H1 (cell line): ENCODE measurements at regions not wholly inside any gene's neighbourhood (a gene's known extent, or its start where the extent isn't known, plus 50 kb on each side); places are given as distances from the start of the nearest gene placed in this dataset.

Experiments used
- CTCF ChIA-PET: fragments of 300-600 bp; sonication (Branson Sonifier 250); formaldehyde crosslinking; loops from one replicate; lab custom pipeline; 2021; ENCODE audit not compliant: partially characterized antibody; lab: Charles Lee
- POLR2A ChIA-PET: fragments of 300-600 bp; sonication (Branson Sonifier 250); formaldehyde crosslinking; loops from one replicate; lab custom pipeline; 2021; ENCODE audit warnings: inconsistent platforms; ENCODE audit not compliant: partially characterized antibody; lab: Charles Lee
- DNase-seq, 2 experiments: peaks; one replicate each; pipeline versions ENCODE4 v3.0.0 to v3.0.0-alpha.2; 2010 to 2022; ENCODE audit warnings: low spot score in 2 of 2, low read depth in 1 of 2, mixed read lengths in 1 of 2
- FAIRE-seq: peaks from 2 replicates; lab custom pipeline; 2011; peaks lifted over from hg19 to GRCh38; lab: Jason Lieb, UNC
- H2AFZ ChIP-seq: 2 replicates; pipeline ENCODE4 v1.8.1; 2012; ENCODE audit warnings: low read length, inconsistent platforms
- H2AK5ac ChIP-seq: 2 replicates; pipeline ENCODE4 v1.6.1; 2013; ENCODE audit warnings: low read depth, low read length
- H2BK120ac ChIP-seq: replicated peaks from 2 replicates; pipeline ENCODE3; 2013; ENCODE audit warnings: low read depth, low read length, inconsistent platforms
- H2BK12ac ChIP-seq: 2 replicates; pipeline ENCODE4 v1.6.1; 2013; ENCODE audit warnings: low read depth, low read length
- H2BK15ac ChIP-seq: 2 replicates; pipeline ENCODE4 v1.6.1; 2013; ENCODE audit warnings: low read length
- H2BK20ac ChIP-seq: 2 replicates; pipeline ENCODE4 v1.6.1; 2013; ENCODE audit warnings: low read length
- H2BK5ac ChIP-seq: 2 replicates; pipeline ENCODE4 v1.6.1; 2013; ENCODE audit warnings: low read depth, low read length
- H3K14ac ChIP-seq: 2 replicates; pipeline ENCODE4 v1.6.1; 2013; ENCODE audit warnings: inconsistent platforms; ENCODE audit not compliant: insufficient read length
- H3K18ac ChIP-seq: 2 replicates; pipeline ENCODE4 v1.6.1; 2013; ENCODE audit warnings: low read length; ENCODE audit errors: extremely low read depth
- H3K23ac ChIP-seq: 2 replicates; pipeline ENCODE4 v1.6.1; 2013; ENCODE audit warnings: inconsistent platforms; ENCODE audit not compliant: insufficient read length
- H3K23me2 ChIP-seq: 2 replicates; pipeline ENCODE4 v1.6.1; 2013; ENCODE audit warnings: low read depth, low read length
- H3K27ac ChIP-seq: 2 replicates; pipeline ENCODE4 v1.6.1; 2011; ENCODE audit warnings: low read depth, low read length, inconsistent platforms
- H3K27me3 ChIP-seq, 4 experiments: replicated peaks in 1 of 4; 1 replicate in 1 of 4; 2 replicates in 3 of 4; pipeline versions ENCODE4 v1.6.1 to v1.8.1; 2011 to 2013; ENCODE audit warnings: low read length in 3 of 4, mild to moderate bottlenecking in 3 of 4, inconsistent platforms in 2 of 4, mixed read lengths in 2 of 4, moderate library complexity in 1 of 4; ENCODE audit not compliant: control insufficient read depth in 3 of 4, insufficient read depth in 3 of 4; ENCODE audit errors: extremely low read depth in 1 of 4
- H3K36me3 ChIP-seq, 4 experiments: 2 replicates each; pipeline versions ENCODE4 v1.6.1 to v1.8.1; 2011 to 2013; ENCODE audit warnings: mild to moderate bottlenecking in 4 of 4, low read length in 3 of 4, moderate library complexity in 2 of 4, control low read depth in 1 of 4, inconsistent platforms in 1 of 4; ENCODE audit not compliant: insufficient read depth in 4 of 4, control insufficient read depth in 2 of 4
- H3K4ac ChIP-seq: replicated peaks from 2 replicates; pipeline ENCODE3; 2013; ENCODE audit warnings: low read length, low read depth, mixed read lengths, inconsistent platforms; ENCODE audit not compliant: insufficient read length
- H3K4me1 ChIP-seq, 4 experiments: replicated peaks in 1 of 4; 1 replicate in 1 of 4; 2 replicates in 3 of 4; pipeline versions ENCODE4 v1.6.1 to v1.8.1; 2011 to 2013; ENCODE audit warnings: low read length in 3 of 4, inconsistent platforms in 2 of 4, mixed read lengths in 1 of 4; ENCODE audit not compliant: insufficient read depth in 4 of 4, control insufficient read depth in 3 of 4
- H3K4me2 ChIP-seq, 2 experiments: 2 replicates each; pipeline versions ENCODE4 v1.6.1 to v1.8.1; 2011 to 2013; ENCODE audit warnings: low read depth in 2 of 2, low read length in 2 of 2, control low read depth in 1 of 2, inconsistent platforms in 1 of 2, mild to moderate bottlenecking in 1 of 2; ENCODE audit not compliant: insufficient read depth in 1 of 2
- H3K4me3 ChIP-seq, 4 experiments: fragments of 200-600, 300-600 bp in 1 of 4; sonication (generic), shearing (Covaris generic), sonication (Bioruptor Twin) in 1 of 4; 2 replicates each; pipeline versions ENCODE4 v1.5.1 to v1.8.1; 2011 to 2016; ENCODE audit warnings: low read length in 4 of 4, low read depth in 3 of 4, control low read depth in 2 of 4, inconsistent platforms in 2 of 4, mild to moderate bottlenecking in 2 of 4, mixed read lengths in 1 of 4, moderate library complexity in 1 of 4; ENCODE audit not compliant: insufficient read depth in 2 of 4; ENCODE audit errors: extremely low read depth in 1 of 4
- H3K56ac ChIP-seq: replicated peaks from 2 replicates; pipeline ENCODE3; 2013; ENCODE audit warnings: low read depth, mild to moderate bottlenecking, mixed read lengths, low read length, inconsistent platforms; ENCODE audit not compliant: insufficient read length
- H3K79me1 ChIP-seq: 2 replicates; pipeline ENCODE4 v1.6.1; 2013; ENCODE audit warnings: low read depth, low read length, control low read depth
- H3K79me2 ChIP-seq, 2 experiments: 2 replicates each; pipeline versions ENCODE4 v1.6.1 to v1.8.1; 2012 to 2013; ENCODE audit warnings: low read length in 2 of 2, mild to moderate bottlenecking in 2 of 2, inconsistent platforms in 1 of 2; ENCODE audit not compliant: insufficient read depth in 2 of 2, control insufficient read depth in 1 of 2
- H3K9ac ChIP-seq, 4 experiments: replicated peaks in 1 of 4; 1 replicate in 1 of 4; 2 replicates in 3 of 4; pipeline versions ENCODE4 v1.6.1 to v1.8.1; 2011 to 2013; ENCODE audit warnings: low read depth in 3 of 4, low read length in 3 of 4, control low read depth in 2 of 4, mild to moderate bottlenecking in 2 of 4, moderate library complexity in 2 of 4, inconsistent platforms in 1 of 4; ENCODE audit errors: extremely low read depth in 1 of 4
- H3K9me3 ChIP-seq, 2 experiments: 2 replicates each; pipeline versions ENCODE4 v1.6.1 to v1.8.1; 2012 to 2013; ENCODE audit warnings: mild to moderate bottlenecking in 2 of 2, moderate library complexity in 2 of 2, control low read depth in 1 of 2, inconsistent platforms in 1 of 2, low read depth in 1 of 2, low read length in 1 of 2, mixed read lengths in 1 of 2; ENCODE audit not compliant: insufficient read depth in 2 of 2
- H4K20me1 ChIP-seq, 2 experiments: replicated peaks in 1 of 2; 2 replicates each; pipeline versions ENCODE3 to v1.8.1; 2011 to 2013; ENCODE audit warnings: inconsistent platforms in 2 of 2, low read length in 2 of 2, mild to moderate bottlenecking in 1 of 2; ENCODE audit not compliant: insufficient read depth in 2 of 2, control insufficient read depth in 1 of 2
- H4K5ac ChIP-seq: 2 replicates; pipeline ENCODE4 v1.6.1; 2013; ENCODE audit warnings: low read length, low read depth, mixed read lengths, inconsistent platforms; ENCODE audit not compliant: insufficient read length
- H4K8ac ChIP-seq: 2 replicates; pipeline ENCODE4 v1.8.0; 2013; ENCODE audit warnings: mild to moderate bottlenecking, moderate library complexity, low read length, inconsistent platforms; ENCODE audit not compliant: insufficient read depth; ENCODE audit errors: extremely low read depth
- H4K91ac ChIP-seq: replicated peaks from 2 replicates; pipeline ENCODE3; 2013; ENCODE audit warnings: low read length, mixed read lengths, inconsistent platforms; ENCODE audit not compliant: insufficient read length
- CBX5 ChIP-seq: fragments of 300-800, 300-1000 bp; sonication (generic); IDR thresholded peaks from 2 replicates; pipeline ENCODE4 v1.7.1; 2016; ENCODE audit warnings: antibody characterized with exemption, low read length, low read depth
- CBX8 ChIP-seq: fragments of 300-800, 300-1000 bp; sonication (generic); IDR thresholded peaks from 2 replicates; pipeline ENCODE4 v1.7.1; 2016; ENCODE audit warnings: low read depth, low read length, borderline replicate concordance
- CEBPB ChIP-seq: IDR thresholded peaks from 2 replicates; pipeline ENCODE4 v1.6.1; 2012; ENCODE audit warnings: low read depth, low read length
- EGR1 ChIP-seq: IDR thresholded peaks from 2 replicates; pipeline ENCODE4 v1.6.1; 2011; ENCODE audit warnings: low read depth, low read length, borderline replicate concordance
- EP300 ChIP-seq, 2 experiments: IDR thresholded peaks; 1 replicate in 1 of 2; 2 replicates in 1 of 2; pipeline ENCODE4 v1.6.1; 2011 to 2012; ENCODE audit warnings: low read depth in 2 of 2, low read length in 2 of 2, mild to moderate bottlenecking in 2 of 2, borderline replicate concordance in 1 of 2, inconsistent platforms in 1 of 2, moderate library complexity in 1 of 2
- EZH2 ChIP-seq: fragments of 200-600 bp; sonication (generic); IDR thresholded peaks from 2 replicates; pipeline ENCODE4 v1.7.1; 2012; ENCODE audit warnings: low read depth, mild to moderate bottlenecking, moderate library complexity, low read length, inconsistent platforms; ENCODE audit not compliant: severe bottlenecking
- FOSL1 ChIP-seq: IDR thresholded peaks from 2 replicates; pipeline ENCODE4 v1.6.1; 2011; ENCODE audit warnings: mild to moderate bottlenecking, low read depth, low read length, moderate library complexity; ENCODE audit not compliant: insufficient read depth
- KDM5A ChIP-seq: fragments of 200-600 bp; IDR thresholded peaks from 2 replicates; pipeline ENCODE4 v1.7.1; 2012; ENCODE audit warnings: mild to moderate bottlenecking, low read length, inconsistent platforms, mixed read lengths
- NRF1 ChIP-seq: IDR thresholded peaks from 2 replicates; pipeline ENCODE4 v1.6.1; 2011; ENCODE audit warnings: mild to moderate bottlenecking, low read depth, low read length, improper control_type of control experiment
- POLR2AphosphoS5 ChIP-seq: IDR thresholded peaks from 2 replicates; pipeline ENCODE4 v1.6.1; 2011; ENCODE audit warnings: low read depth, low read length
- RAD21 ChIP-seq, 2 experiments: IDR thresholded peaks in 1 of 2; conservative IDR thresholded peaks in 1 of 2; 2 replicates each; pipeline ENCODE4 v1.6.1; 2011; ENCODE audit warnings: low read depth in 2 of 2, low read length in 2 of 2, improper control_type of control experiment in 1 of 2, inconsistent platforms in 1 of 2, mild to moderate bottlenecking in 1 of 2, moderate library complexity in 1 of 2
- TAF7 ChIP-seq: optimal IDR thresholded peaks from 2 replicates; pipeline ENCODE3; 2011; ENCODE audit warnings: low read depth, mild to moderate bottlenecking, inconsistent platforms, low read length, moderate library complexity, borderline replicate concordance
- TEAD4 ChIP-seq: IDR thresholded peaks from 2 replicates; pipeline ENCODE4 v1.6.1; 2012; ENCODE audit warnings: low read depth, low read length, inconsistent platforms, mixed read lengths
- WGBS, 2 experiments: shearing (Covaris generic) in 1 of 2; methylation state at CpG; one replicate each; pipeline versions ENCODE4 v1.1.6 to v1.1.7; 2013 to 2015; ENCODE audit warnings: low lambda C conversion rate in 2 of 2, mixed read lengths in 2 of 2, inconsistent platforms in 1 of 2, low coverage in 1 of 2, missing lambda C conversion rate in 1 of 2; ENCODE audit not compliant: insufficient replicate concordance in 2 of 2, insufficient coverage in 1 of 2, insufficient read length in 1 of 2; ENCODE audit errors: extremely low coverage in 1 of 2, missing lambda C conversion rate in 1 of 2; 5-methylcytosine and 5-hydroxymethylcytosine counted together
- TF ChIP-seq, protein P1 (sequence below): IDR thresholded peaks from 2 replicates; pipeline ENCODE4 v1.6.1; 2011; ENCODE audit warnings: low read depth, mild to moderate bottlenecking, low read length; ENCODE audit not compliant: insufficient read depth

DNA sequence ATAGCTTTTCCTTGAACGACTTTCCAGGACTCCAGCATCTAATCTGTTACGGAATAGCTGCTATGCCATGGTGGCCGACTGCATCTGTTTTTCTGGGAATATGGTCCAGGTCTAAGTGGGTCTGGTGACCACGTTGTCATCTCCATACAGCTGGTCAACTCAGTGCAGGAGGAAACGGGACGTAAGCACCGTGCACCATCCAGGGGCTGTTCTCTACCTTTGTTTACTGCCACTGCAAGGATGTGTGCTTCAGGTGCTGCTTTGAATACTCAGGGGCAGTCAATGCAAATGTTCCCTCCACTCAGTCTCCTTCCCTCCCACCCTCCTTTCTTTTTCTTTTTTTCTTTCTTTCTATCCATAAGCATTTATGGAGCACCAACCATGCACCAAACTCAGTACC is 648.2 kb downstream of the VRK1 start:
- 96% methylated on average over 7 of the region's 7 CpGs; no CpG with 5 or more reads in 1 of the 2 experiments for WGBS, 2 experiments
- Histone ChIP-seq H3K23me2 (no peaks in the 10 kb centered on the region), H3K4me2 (no peak overlapping the region), H3K56ac (no peak overlapping the region), H2AFZ (no peak overlapping the region), H3K4me1 (no peaks in the 10 kb centered on the region), H2BK120ac (no peak overlapping the region), H2AK5ac (no peak overlapping the region), H3K14ac (no peak overlapping the region), H3K79me2 (no peaks in the 10 kb centered on the region), H2BK15ac (no peak overlapping the region; the same call in 1 of the 2 replicates), H3K23ac (no peak overlapping the region), H3K4me3 (no peak overlapping the region), H4K5ac (no peak overlapping the region), H2BK12ac (no peak overlapping the region), H3K27ac (no peak overlapping the region), H3K18ac (no peak overlapping the region), H4K20me1 (no peaks in the 10 kb centered on the region), H4K91ac (no peak overlapping the region), H3K9ac (no peak overlapping the region), H3K36me3 (no peaks in the 10 kb centered on the region), H2BK5ac (no peak overlapping the region), H2BK20ac (no peak overlapping the region), H3K9me3 (no peaks in the 10 kb centered on the region), H3K79me1 (no peaks in the 10 kb centered on the region), H3K27me3 (no peaks in the 10 kb centered on the region; a peak in 1 of 7 replicates), H3K4ac (no peak overlapping the region), H4K8ac (no peak overlapping the region; the same call in 1 of the 2 replicates)
- FAIRE-seq (no peak), DNase-seq (no peak)
- CTCF ChIA-PET = interaction anchor here (1.7 kb wide), 1 partner anchor 9 kb away, joined by 4 read pairs; no protein-coding TSS in a partner anchor
- POLR2A ChIA-PET = no interaction called here
- TF ChIP-seq NRF1 (no peak), CBX8 (no peak), EGR1 (no peak), EP300 (IDR thresholded peaks at IDR 0.05; ENCODE audit: borderline replicate concordance in 1 of 2, low read depth in 2 of 2, low read length in 2 of 2) (no peak), FOSL1 (no peak), KDM5A (no peak), RAD21 (IDR thresholded peaks at IDR 0.05 in 1 of 2, conservative IDR thresholded peaks at IDR 0.05 in 1 of 2; ENCODE audit: low read depth in 2 of 2, low read length in 2 of 2) (no peak), CBX5 (no peak), EZH2 (no peak), CEBPB (no peak), TEAD4 (no peak), TAF7 (no peak), POLR2AphosphoS5 (no peak)
- TF ChIP-seq, protein P1, sequence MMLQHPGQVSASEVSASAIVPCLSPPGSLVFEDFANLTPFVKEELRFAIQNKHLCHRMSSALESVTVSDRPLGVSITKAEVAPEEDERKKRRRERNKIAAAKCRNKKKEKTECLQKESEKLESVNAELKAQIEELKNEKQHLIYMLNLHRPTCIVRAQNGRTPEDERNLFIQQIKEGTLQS = no peak
